Kidney epithelial cell (primary cell): ENCODE measurements at regions not wholly inside any gene's neighbourhood (a gene's known extent, or its start where the extent isn't known, plus 50 kb on each side); places are given as distances from the start of the nearest gene placed in this dataset.

ENCODE experiments used
- DNase-seq: peaks from one replicate; pipeline ENCODE4 v3.0.0-alpha.2; 2010; ENCODE audit warnings: low read depth
- H3K27me3 ChIP-seq: 2 replicates; pipeline ENCODE4 v1.6.0; 2011; ENCODE audit warnings: low read length; ENCODE audit not compliant: control insufficient read depth, insufficient read depth
- H3K36me3 ChIP-seq: 2 replicates; pipeline ENCODE4 v1.5.1; 2011; ENCODE audit warnings: low read length; ENCODE audit not compliant: control insufficient read depth, insufficient read depth
- H3K4me3 ChIP-seq: 2 replicates; pipeline ENCODE4 v1.5.1; 2011; ENCODE audit warnings: low read depth, mild to moderate bottlenecking, control low read depth, low read length
- CTCF ChIP-seq: IDR thresholded peaks from 2 replicates; pipeline ENCODE4 v1.5.1; 2011; ENCODE audit warnings: mild to moderate bottlenecking, moderate library complexity, low read length, control low read depth, inconsistent platforms; ENCODE audit not compliant: insufficient read depth, poor library complexity, severe bottlenecking

GRCh38 chr7:91527460-91527859 is 263.2 kb downstream of the FZD1 start:
- TF ChIP-seq CTCF: no peak
- no peaks in the 10 kb centered on the region for H3K36me3 ChIP-seq
- no peak for DNase-seq

GRCh38 chr7:91533996-91534395 is 269.8 kb downstream of the FZD1 start:
- Histone ChIP-seq H3K36me3 (no peaks in the 10 kb centered on the region), H3K4me3 (no peak overlapping the region), H3K27me3 (no peaks in the 10 kb centered on the region)
- no peak for DNase-seq
- no peak for TF ChIP-seq CTCF

More at GRCh38 chr7:91527460-91527859, 263.2 kb downstream of the FZD1 start:
- Histone ChIP-seq H3K27me3 (no peaks in the 10 kb centered on the region), H3K4me3 (no peak overlapping the region)

DNA sequence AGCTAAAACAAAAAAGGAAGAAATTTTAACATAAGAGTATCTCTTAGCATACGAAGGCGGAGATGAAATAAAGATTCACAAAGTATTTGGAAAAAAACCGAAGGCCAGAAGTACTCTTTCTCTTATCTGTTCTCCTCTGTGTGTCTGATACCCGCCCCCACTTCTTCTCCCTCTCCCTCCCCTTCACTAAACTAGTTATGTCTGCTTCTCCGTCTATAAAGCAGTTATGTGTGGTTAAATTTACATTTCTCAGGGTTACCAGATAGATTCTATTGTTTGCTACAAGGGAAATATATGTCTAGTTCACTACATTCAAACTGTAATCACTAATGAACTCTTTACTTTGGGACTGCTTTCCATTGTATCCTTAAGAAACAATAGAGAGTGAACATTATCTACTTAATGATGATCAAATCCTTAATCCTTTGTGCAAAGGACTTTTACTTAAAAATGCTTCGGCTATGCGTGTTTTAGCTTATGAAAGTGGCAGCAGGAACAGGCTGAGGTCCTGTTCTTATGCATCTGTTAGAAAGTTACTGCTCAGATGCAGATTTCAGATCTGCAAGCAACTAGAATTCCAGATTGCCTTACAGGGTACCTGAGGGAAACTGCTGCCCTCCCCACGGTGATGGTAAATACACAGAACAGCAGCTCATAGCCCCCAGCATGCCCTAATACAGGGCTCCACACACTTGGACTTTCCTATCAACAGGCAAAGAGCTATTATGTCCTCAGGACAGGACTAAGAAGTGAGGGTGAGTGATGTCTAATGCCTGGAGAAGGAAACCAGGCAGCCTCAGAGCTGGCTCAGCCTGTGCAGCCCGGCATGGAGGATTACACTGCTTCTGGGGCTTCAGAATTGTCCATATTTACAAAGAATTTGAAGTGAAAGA is 273.3 kb downstream of the FZD1 start:
- H3K4me3 ChIP-seq: no peak overlapping the region
- TF ChIP-seq CTCF: no peak
- H3K36me3 ChIP-seq: no peaks in the 10 kb centered on the region
- H3K27me3 ChIP-seq: no peaks in the 10 kb centered on the region
- DNase-seq: no peak

GRCh38 chr7:91541641-91542040 is 277.4 kb downstream of the FZD1 start:
- H3K36me3 ChIP-seq: no peaks in the 10 kb centered on the region
- DNase-seq: no peak
- TF ChIP-seq CTCF: no peak

DNA sequence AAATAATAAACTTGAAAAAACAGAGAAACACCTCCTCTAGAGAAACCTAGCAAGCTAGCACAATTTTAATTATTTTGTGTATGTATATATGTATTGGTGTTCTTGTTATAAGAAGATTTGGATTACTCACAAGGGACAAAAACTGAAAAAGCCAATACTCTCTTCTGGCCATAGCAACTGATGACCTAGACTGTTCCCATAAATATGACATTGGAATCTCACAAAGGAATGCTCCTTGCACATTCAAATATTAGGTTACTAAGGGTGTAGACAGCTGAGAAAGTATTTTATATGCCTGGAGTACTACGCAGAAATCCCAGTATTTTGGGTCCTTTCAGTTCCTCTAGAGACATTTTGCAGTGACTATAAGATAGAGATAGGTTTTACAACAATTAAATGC is 279.4 kb downstream of the FZD1 start:
- DNase-seq: no peak
- no peaks in the 10 kb centered on the region for H3K27me3 ChIP-seq
- H3K36me3 ChIP-seq: no peaks in the 10 kb centered on the region
- TF ChIP-seq CTCF: no peak
- H3K4me3 ChIP-seq: no peak overlapping the region

More at GRCh38 chr7:91541641-91542040, 277.4 kb downstream of the FZD1 start:
- Histone ChIP-seq H3K27me3 (no peaks in the 10 kb centered on the region), H3K4me3 (no peak overlapping the region)

- no peaks in the 10 kb centered on the region for H3K27me3 ChIP-seq
- no peaks in the 10 kb centered on the region for H3K36me3 ChIP-seq
- TF ChIP-seq CTCF: no peak
- H3K4me3 ChIP-seq: no peak overlapping the region
- DNase-seq: no peak
Observed at GRCh38 chr7:91549878-91550277, 285.6 kb downstream of the FZD1 start.
